HCT116 (cell line): ENCODE measurements at regions not wholly inside any gene's neighbourhood (a gene's known extent, or its start where the extent isn't known, plus 50 kb on each side); places are given as distances from the start of the nearest gene placed in this dataset.

ENCODE experiments used
- ATAC-seq: fragments of 200-7000 bp; cut with Tn5 transposase; 2 replicates; pipeline ENCODE4 v1.9.1; 2020; ENCODE audit warnings: mild to moderate bottlenecking, moderate library complexity
- BruUV-seq: library from RNA; stranded (reverse); fragments of 400-500 nt; replicated peaks from 2 replicates; lab custom pipeline; 2021; lab: Mats Ljungman, UMichigan
- CTCF ChIA-PET: fragments of 300-600 bp; sonication (Branson Sonifier 250); formaldehyde crosslinking; loops from one replicate; lab custom pipeline; 2021; ENCODE audit warnings: antibody characterized with exemption; lab: Charles Lee
- POLR2A ChIA-PET: fragments of 300-600, 350-600 bp; sonication (Branson Sonifier 250); formaldehyde crosslinking; loops from one replicate; lab custom pipeline; 2021; ENCODE audit warnings: antibody characterized with exemption; lab: Charles Lee
- RAD21 ChIA-PET, 2 experiments: fragments of 300-600 bp; sonication (Branson Sonifier 250); formaldehyde crosslinking; loops; one replicate each; lab custom pipeline; 2023; ENCODE audit warnings: low total read pairs in 2 of 2; ENCODE audit not compliant: uncharacterized antibody in 2 of 2, unreplicated experiment in 2 of 2, low non-redundant PET in 1 of 2; lab: Charles Lee
- DNase-seq: peaks from one replicate; pipeline ENCODE4 v3.0.0-alpha.2; 2010; ENCODE audit warnings: low read depth, low spot score
- H2AFZ ChIP-seq: fragments of 200-600 bp; shearing (Covaris generic), sonication (generic); 2 replicates; pipeline ENCODE4 v1.6.1; 2017; ENCODE audit warnings: low read depth, mixed run types, mixed read lengths, antibody characterized with exemption, low read length; ENCODE audit not compliant: poor library complexity, severe bottlenecking
- H3K27ac ChIP-seq: 2 replicates; pipeline ENCODE4 v1.5.1; 2012; ENCODE audit warnings: low read depth, low read length
- H3K27me3 ChIP-seq: fragments of 200-600 bp; sonication (generic); 2 replicates; pipeline ENCODE4 v1.6.1; 2016; ENCODE audit warnings: mixed run types, low read length, mixed read lengths; ENCODE audit not compliant: insufficient read depth
- H3K36me3 ChIP-seq, 2 experiments: fragments of 200-500 bp in 1 of 2; fragments of 200-600 bp in 1 of 2; sonication (Bioruptor generic) in 1 of 2; sonication (generic) in 1 of 2; 2 replicates each; pipeline versions ENCODE4 v1.5.1 to v1.6.1; 2014 to 2016; ENCODE audit warnings: low read length in 2 of 2, inconsistent platforms in 1 of 2, mixed read lengths in 1 of 2, mixed run types in 1 of 2; ENCODE audit not compliant: insufficient read depth in 2 of 2, control insufficient read depth in 1 of 2
- H3K4me1 ChIP-seq, 2 experiments: fragments of 200-600 bp in 1 of 2; sonication (generic) in 1 of 2; 2 replicates each; pipeline versions ENCODE4 v1.5.1 to v1.6.1; 2012 to 2017; ENCODE audit warnings: low read length in 2 of 2, inconsistent platforms in 1 of 2, mild to moderate bottlenecking in 1 of 2, mixed read lengths in 1 of 2, mixed run types in 1 of 2, moderate library complexity in 1 of 2; ENCODE audit not compliant: insufficient read depth in 2 of 2, control insufficient read depth in 1 of 2
- H3K4me2 ChIP-seq: fragments of 200-600 bp; sonication (generic); 2 replicates; pipeline ENCODE4 v1.6.1; 2017; ENCODE audit warnings: mixed run types, low read length, mixed read lengths
- H3K4me3 ChIP-seq, 2 experiments: fragments of 200-600 bp in 1 of 2; sonication (generic) in 1 of 2; replicated peaks in 1 of 2; 2 replicates each; pipeline ENCODE4 v1.5.1; 2011 to 2016; ENCODE audit warnings: low read length in 2 of 2, control low read depth in 1 of 2, low read depth in 1 of 2, mild to moderate bottlenecking in 1 of 2, mixed read lengths in 1 of 2, mixed run types in 1 of 2
- H3K79me2 ChIP-seq: fragments of 200-600 bp; sonication (generic); 2 replicates; pipeline ENCODE4 v1.6.1; 2017; ENCODE audit warnings: mild to moderate bottlenecking, mixed run types, low read length, moderate library complexity, mixed read lengths; ENCODE audit not compliant: insufficient read depth
- H3K9ac ChIP-seq: fragments of 200-600 bp; sonication (generic); 2 replicates; pipeline ENCODE4 v1.6.1; 2016; ENCODE audit warnings: low read length, mixed read lengths
- H3K9me2 ChIP-seq: fragments of 200-600 bp; sonication (generic), shearing (Covaris generic); 2 replicates; pipeline ENCODE4 v1.6.1; 2017; ENCODE audit warnings: mixed run types, mild to moderate bottlenecking, moderate library complexity; ENCODE audit not compliant: insufficient read depth
- H3K9me3 ChIP-seq, 2 experiments: fragments of 200-500 bp in 1 of 2; fragments of 200-600 bp in 1 of 2; sonication (Bioruptor generic) in 1 of 2; sonication (generic) in 1 of 2; 2 replicates each; pipeline ENCODE4 v1.6.1; 2014 to 2017; ENCODE audit warnings: low read length in 2 of 2, mixed read lengths in 2 of 2, inconsistent platforms in 1 of 2, low read depth in 1 of 2, mild to moderate bottlenecking in 1 of 2, mixed run types in 1 of 2, moderate library complexity in 1 of 2; ENCODE audit not compliant: control insufficient read depth in 1 of 2, insufficient read depth in 1 of 2
- H4K20me1 ChIP-seq: fragments of 200-600 bp; sonication (generic), shearing (Covaris generic); 2 replicates; pipeline ENCODE4 v1.6.1; 2017; ENCODE audit warnings: mixed run types, mild to moderate bottlenecking, moderate library complexity; ENCODE audit not compliant: insufficient read depth
- EZH2phosphoT487 ChIP-seq: fragments of 200-600 bp; IDR thresholded peaks from 2 replicates; pipeline ENCODE4 v1.6.1; 2018; ENCODE audit warnings: antibody characterized with exemption, borderline replicate concordance
- FOSL1 ChIP-seq: IDR thresholded peaks from 2 replicates; pipeline ENCODE4 v1.6.1; 2012; ENCODE audit warnings: low read depth
- JUND ChIP-seq: IDR thresholded peaks from 2 replicates; pipeline ENCODE4 v1.6.1; 2012
- RAD21 ChIP-seq: IDR thresholded peaks from 2 replicates; pipeline ENCODE4 v1.6.1; 2012; ENCODE audit warnings: low read depth, mild to moderate bottlenecking
- SP1 ChIP-seq: IDR thresholded peaks from 2 replicates; pipeline ENCODE4 v1.6.1; 2012; ENCODE audit warnings: low read depth
- SRF ChIP-seq: IDR thresholded peaks from 2 replicates; pipeline ENCODE4 v1.6.1; 2012; ENCODE audit warnings: low read depth
- intact Hi-C: fragments of 100-400 bp; cut with micrococcal nuclease; formaldehyde crosslinking; loops from 2 replicates; pipeline ENCODE4 v1.10.0; 2022
- TF ChIP-seq, protein P1 (sequence below): IDR thresholded peaks from 2 replicates; pipeline ENCODE4 v1.6.1; 2012
- TF ChIP-seq, protein P2 (sequence below): IDR thresholded peaks from 2 replicates; pipeline ENCODE4 v1.6.1; 2012; ENCODE audit warnings: low read depth

DNA sequence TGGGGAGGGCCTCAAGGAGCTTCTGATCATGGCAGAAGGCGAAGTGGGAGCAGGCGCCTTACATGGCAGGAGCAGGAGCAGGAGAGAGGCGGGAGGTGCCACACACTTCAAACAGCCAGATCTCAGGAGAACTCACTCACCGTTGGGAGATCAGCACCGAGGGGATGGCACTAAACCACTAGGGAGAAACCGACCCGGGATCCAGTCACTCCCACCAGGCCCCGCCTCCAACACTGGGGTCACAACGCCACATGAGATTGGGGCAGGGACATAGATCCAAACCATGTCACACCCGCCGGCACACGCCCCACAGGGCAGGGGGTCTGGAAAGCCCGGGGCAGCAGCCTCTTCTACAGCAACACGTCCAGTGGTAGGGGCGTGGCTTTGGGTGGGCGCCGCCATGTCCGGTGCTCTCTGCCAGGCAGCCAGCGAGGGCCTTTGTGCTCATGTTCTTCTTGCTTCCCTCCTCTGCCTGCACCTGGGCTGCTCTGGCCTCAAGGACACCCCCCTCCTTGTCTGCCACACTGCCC, 233.8 kb upstream of the SHH start:
- intact Hi-C loops: no loop called here
- RAD21 ChIA-PET: no interaction called here
- TF ChIP-seq SP1 (no peak), EZH2phosphoT487 (no peak), FOSL1 (no peak), JUND (no peak), RAD21 (no peak), SRF (no peak)
- TF ChIP-seq, protein P1, sequence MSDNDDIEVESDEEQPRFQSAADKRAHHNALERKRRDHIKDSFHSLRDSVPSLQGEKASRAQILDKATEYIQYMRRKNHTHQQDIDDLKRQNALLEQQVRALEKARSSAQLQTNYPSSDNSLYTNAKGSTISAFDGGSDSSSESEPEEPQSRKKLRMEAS: no peak
- TF ChIP-seq, protein P2, sequence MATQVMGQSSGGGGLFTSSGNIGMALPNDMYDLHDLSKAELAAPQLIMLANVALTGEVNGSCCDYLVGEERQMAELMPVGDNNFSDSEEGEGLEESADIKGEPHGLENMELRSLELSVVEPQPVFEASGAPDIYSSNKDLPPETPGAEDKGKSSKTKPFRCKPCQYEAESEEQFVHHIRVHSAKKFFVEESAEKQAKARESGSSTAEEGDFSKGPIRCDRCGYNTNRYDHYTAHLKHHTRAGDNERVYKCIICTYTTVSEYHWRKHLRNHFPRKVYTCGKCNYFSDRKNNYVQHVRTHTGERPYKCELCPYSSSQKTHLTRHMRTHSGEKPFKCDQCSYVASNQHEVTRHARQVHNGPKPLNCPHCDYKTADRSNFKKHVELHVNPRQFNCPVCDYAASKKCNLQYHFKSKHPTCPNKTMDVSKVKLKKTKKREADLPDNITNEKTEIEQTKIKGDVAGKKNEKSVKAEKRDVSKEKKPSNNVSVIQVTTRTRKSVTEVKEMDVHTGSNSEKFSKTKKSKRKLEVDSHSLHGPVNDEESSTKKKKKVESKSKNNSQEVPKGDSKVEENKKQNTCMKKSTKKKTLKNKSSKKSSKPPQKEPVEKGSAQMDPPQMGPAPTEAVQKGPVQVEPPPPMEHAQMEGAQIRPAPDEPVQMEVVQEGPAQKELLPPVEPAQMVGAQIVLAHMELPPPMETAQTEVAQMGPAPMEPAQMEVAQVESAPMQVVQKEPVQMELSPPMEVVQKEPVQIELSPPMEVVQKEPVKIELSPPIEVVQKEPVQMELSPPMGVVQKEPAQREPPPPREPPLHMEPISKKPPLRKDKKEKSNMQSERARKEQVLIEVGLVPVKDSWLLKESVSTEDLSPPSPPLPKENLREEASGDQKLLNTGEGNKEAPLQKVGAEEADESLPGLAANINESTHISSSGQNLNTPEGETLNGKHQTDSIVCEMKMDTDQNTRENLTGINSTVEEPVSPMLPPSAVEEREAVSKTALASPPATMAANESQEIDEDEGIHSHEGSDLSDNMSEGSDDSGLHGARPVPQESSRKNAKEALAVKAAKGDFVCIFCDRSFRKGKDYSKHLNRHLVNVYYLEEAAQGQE: no peak

More for the DNA sequence above, 233.8 kb upstream of the SHH start:
- Histone ChIP-seq H4K20me1 (no peaks in the 10 kb centered on the region), H3K9ac (no peak overlapping the region), H3K79me2 (no peaks in the 10 kb centered on the region), H3K36me3 (no peaks in the 10 kb centered on the region), H3K4me3 (no peak overlapping the region), H3K9me2 (no peaks in the 10 kb centered on the region), H3K4me1 (no peaks in the 10 kb centered on the region), H3K27me3 (no peaks in the 10 kb centered on the region), H3K4me2 (no peak overlapping the region), H2AFZ (no peak overlapping the region), H3K9me3 (no peaks in the 10 kb centered on the region), H3K27ac (no peak overlapping the region)
- ChIA-PET CTCF (no interaction called here), POLR2A (no interaction called here)
- BruUV-seq: no TSS peak
- DNase-seq: no peak
- no peak for ATAC-seq
